GM12874 (cell line): ENCODE measurements at regions not wholly inside any gene's neighbourhood (a gene's known extent, or its start where the extent isn't known, plus 50 kb on each side); places are given as distances from the start of the nearest gene placed in this dataset.

ENCODE experiments used
- TF ChIP-seq, protein P1 (sequence below): IDR thresholded peaks from 2 replicates; pipeline ENCODE4 v1.5.1; 2011; ENCODE audit warnings: low read depth, mild to moderate bottlenecking, control low read depth, low read length, moderate library complexity; ENCODE audit not compliant: insufficient read depth

DNA sequence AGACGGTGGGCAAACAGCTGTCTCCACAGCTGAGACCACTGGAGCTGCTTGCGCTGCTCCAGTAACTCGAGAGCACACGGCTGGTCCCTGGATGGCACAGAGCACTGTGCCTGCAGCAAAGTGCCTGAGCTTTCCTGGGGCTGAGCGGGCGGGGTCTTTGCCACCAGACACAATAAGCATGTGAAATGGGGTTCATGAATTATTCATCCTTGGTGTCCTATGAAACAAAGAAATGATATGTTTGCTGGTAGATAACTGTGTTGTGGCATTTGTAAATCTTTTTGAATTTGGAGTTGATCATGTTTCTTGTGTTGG lies 151.7 kb upstream of the MPDZ start:
- TF ChIP-seq, protein P1, sequence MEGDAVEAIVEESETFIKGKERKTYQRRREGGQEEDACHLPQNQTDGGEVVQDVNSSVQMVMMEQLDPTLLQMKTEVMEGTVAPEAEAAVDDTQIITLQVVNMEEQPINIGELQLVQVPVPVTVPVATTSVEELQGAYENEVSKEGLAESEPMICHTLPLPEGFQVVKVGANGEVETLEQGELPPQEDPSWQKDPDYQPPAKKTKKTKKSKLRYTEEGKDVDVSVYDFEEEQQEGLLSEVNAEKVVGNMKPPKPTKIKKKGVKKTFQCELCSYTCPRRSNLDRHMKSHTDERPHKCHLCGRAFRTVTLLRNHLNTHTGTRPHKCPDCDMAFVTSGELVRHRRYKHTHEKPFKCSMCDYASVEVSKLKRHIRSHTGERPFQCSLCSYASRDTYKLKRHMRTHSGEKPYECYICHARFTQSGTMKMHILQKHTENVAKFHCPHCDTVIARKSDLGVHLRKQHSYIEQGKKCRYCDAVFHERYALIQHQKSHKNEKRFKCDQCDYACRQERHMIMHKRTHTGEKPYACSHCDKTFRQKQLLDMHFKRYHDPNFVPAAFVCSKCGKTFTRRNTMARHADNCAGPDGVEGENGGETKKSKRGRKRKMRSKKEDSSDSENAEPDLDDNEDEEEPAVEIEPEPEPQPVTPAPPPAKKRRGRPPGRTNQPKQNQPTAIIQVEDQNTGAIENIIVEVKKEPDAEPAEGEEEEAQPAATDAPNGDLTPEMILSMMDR = no peak

DNA sequence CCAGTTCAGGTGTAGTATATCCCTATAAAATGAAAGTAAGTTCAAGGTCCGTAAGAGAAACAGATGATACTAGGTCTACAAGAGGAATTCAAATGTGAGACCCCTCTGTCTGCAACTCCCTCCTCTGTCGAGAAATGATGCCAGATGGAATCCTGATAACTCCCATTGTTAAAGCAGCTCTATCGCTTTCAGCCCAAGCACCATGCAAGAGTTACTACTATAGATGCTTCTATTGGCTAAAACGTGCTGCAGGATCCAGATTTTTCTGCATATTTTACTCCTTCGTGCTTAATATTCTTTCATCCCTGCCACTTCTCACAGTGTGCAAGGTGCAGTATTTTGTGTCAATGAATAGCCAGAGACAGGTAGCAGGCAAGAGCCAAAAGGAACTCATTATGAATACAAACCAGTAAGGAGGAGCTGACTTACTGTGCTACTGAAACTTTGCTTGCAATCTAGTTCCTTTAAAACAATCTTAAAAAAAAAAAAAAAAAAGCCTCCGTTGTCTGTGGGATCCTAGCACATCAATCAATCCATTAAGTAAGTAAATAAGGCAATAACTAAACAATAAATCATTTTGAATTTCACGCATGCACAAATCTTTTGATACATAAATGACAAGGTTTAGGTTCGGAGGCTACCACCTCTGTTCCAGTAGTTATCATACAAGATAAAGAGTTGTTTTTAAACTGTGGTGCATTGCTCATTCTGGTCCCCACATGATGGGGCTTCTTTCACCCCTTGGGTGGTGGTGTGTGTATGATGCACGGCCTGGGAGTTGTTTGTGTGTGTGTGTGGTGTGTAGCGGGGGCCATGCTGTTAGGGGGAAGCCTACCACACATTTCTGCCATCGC lies 151.1 kb upstream of the MPDZ start:
- TF ChIP-seq, protein P1 = no peak

DNA sequence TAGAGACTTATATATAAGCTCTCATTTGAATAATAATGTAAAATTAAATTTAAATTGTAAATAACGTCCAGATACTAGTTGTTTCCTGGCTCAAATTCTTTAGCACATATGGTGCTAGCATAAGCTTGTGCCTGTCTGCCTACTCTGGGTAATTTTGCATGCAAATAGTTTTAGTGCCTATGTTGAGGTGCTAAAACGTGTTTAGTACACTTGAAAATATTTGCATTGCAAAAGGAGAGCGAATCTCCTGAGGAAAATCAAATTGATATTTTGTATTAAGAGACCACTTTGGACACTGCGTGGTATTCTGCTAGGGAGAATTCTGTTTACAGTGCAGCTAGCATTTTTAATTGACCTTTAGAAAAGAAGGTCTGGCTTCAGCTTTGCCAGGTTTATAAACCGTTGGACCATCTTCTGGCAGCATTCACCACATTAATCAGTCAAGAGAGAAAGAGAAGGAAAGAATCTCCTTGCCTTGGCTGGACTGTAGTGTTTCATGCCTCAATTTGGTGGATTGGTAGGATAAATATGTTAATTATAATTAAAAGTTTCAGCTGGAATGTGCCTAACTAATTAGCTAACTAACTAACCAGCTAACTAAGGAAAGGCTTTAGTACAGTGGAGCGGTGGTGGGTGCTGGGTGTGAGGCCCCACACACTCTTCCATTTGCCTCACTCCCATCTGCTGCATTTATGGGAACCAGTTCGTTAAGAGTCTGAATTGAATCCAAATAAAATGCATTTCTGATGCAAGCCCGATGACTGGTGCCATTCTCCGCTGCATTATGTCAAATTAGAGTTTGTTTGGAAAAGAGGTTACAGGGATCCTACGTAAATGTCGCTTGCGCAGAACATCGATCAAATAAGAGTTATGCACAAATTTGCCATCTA lies 150.1 kb upstream of the MPDZ start:
- TF ChIP-seq, protein P1 = no peak

DNA sequence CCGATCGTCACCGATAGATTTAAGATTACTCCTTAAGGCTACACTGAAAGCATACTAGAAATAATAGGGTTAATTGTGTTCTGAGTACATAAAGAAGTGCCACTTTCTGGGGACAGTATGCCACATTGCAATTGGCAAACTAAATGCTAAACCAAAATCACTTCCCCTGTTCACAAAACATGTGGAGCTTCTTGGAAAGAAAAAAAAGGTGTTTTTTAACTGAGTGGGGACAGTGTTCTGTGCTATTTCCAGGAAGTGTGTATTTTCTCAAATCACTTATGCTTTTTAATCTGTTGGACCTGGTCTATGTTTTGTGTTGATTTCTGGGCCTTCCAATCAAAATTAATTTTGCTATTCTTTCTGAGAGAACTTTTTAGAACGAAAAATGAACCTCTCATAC lies 149.3 kb upstream of the MPDZ start:
- TF ChIP-seq, protein P1 = no peak

DNA sequence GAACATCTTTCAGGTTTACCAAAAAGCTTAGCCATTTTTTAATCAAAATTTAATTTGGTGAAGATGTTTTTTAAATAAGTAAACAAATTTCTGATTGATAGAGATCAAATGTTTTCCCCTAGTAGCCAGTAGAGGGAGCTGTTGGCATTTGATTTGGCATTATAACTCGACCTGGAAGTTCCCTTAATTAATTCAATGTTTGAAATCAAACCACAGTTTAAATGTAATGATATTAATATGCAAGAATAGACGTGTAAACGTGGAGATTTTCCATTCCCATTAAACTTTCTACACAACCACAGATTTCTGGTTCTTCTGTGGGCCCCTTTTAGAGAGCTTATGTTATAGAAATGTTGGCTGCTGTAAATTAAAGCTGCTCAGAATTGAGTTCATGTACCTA lies 148.1 kb upstream of the MPDZ start:
- TF ChIP-seq, protein P1 = 0 out of 2 replicates have a peak, but pooled peaks have one; percentile 22

DNA sequence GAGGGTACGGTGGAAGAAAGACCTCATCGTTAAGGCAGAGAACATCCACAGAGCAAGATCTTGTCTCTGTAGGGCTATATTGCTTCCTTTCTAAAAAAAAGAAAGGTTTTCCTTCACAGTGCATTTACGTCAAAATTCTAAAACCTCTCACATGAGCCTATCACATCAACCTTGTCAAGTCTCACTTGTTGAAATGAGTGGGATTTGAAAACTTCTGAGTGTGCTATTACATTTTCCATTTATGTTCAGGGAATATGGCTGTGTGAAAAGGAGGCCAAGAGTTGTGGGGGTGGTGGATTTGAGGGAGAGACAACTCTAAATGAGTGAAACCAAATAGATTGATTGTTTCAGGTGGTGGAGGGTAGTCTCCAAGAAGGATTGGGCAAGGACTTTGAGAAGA lies 147.1 kb upstream of the MPDZ start:
- TF ChIP-seq, protein P1 = no peak

DNA sequence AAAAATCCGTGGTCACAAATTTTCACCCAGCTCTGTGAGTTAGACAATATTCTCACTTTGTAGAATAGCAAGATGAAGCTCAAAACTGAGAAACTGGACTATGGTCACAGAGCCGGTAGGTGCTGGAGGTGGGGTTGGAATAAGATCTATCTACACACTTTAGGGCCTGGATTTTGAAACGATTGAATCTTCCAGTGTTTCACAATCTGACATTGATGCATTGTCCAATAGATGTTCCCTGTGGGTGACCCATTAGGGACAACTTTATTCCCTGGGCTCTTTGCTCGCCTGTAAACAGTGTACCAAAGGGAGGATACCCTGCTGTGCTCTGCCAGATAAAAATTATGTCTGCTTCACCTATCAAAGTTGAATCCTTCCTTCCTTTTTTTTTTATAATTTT lies 145.4 kb upstream of the MPDZ start:
- TF ChIP-seq, protein P1 = no peak
